MG63 (cell line): ENCODE measurements at regions not wholly inside any gene's neighbourhood (a gene's known extent, or its start where the extent isn't known, plus 50 kb on each side); places are given as distances from the start of the nearest gene placed in this dataset.

Source experiments
- DNase-seq: peaks from one replicate; pipeline ENCODE4 v3.0.0-alpha.2; 2020
- H3K27me3 ChIP-seq: fragments of 250-450 bp; sonication (Bioruptor Pico); 2 replicates; pipeline ENCODE4 v1.5.1; 2020; ENCODE audit warnings: mild to moderate bottlenecking, moderate library complexity
- H3K36me3 ChIP-seq: fragments of 250-450 bp; sonication (Bioruptor Pico); 2 replicates; pipeline ENCODE4 v1.5.1; 2020; ENCODE audit warnings: mild to moderate bottlenecking, moderate library complexity
- H3K4me3 ChIP-seq: fragments of 250-450 bp; sonication (Bioruptor Pico); 2 replicates; pipeline ENCODE4 v1.5.1; 2020; ENCODE audit warnings: mild to moderate bottlenecking, moderate library complexity
- H3K9me3 ChIP-seq: fragments of 250-450 bp; sonication (Bioruptor Pico); 2 replicates; pipeline ENCODE4 v1.5.1; 2020; ENCODE audit warnings: mild to moderate bottlenecking, moderate library complexity

GRCh38 chr2:6498841-6499240, 366.9 kb downstream of the CMPK2 start:
- Histone ChIP-seq H3K9me3 (no peaks in the 10 kb centered on the region), H3K36me3 (no peaks in the 10 kb centered on the region), H3K4me3 (no peak overlapping the region), H3K27me3 (no peaks in the 10 kb centered on the region)
- DNase-seq, result no peak

GRCh38 chr2:6499691-6500090, 366.0 kb downstream of the CMPK2 start:
- no peaks in the 10 kb centered on the region for H3K36me3 ChIP-seq
- H3K27me3 ChIP-seq, result no peaks in the 10 kb centered on the region
- H3K4me3 ChIP-seq, result no peak overlapping the region
- no peaks in the 10 kb centered on the region for H3K9me3 ChIP-seq
- no peak for DNase-seq

GRCh38 chr2:6506361-6506794, 359.3 kb downstream of the CMPK2 start:
- H3K36me3 ChIP-seq, result no peaks in the 10 kb centered on the region

GRCh38 chr2:6506859-6507258, 358.8 kb downstream of the CMPK2 start:
- H3K36me3 ChIP-seq, result no peaks in the 10 kb centered on the region
- no peak overlapping the region for H3K4me3 ChIP-seq
- no peaks in the 10 kb centered on the region; the same call in 1 of the 2 replicates for H3K9me3 ChIP-seq
- DNase-seq, result no peak
- no peaks in the 10 kb centered on the region for H3K27me3 ChIP-seq

More at GRCh38 chr2:6506361-6506794, 359.3 kb downstream of the CMPK2 start:
- DNase-seq, result peak; percentile 87
- no peak overlapping the region for H3K4me3 ChIP-seq
- no peaks in the 10 kb centered on the region for H3K27me3 ChIP-seq
- no peaks in the 10 kb centered on the region; the same call in 1 of the 2 replicates for H3K9me3 ChIP-seq

GRCh38 chr2:6510532-6510931, 355.2 kb downstream of the CMPK2 start:
- H3K36me3 ChIP-seq, result no peaks in the 10 kb centered on the region
- H3K27me3 ChIP-seq, result no peaks in the 10 kb centered on the region
- DNase-seq, result no peak
- no peak overlapping the region for H3K4me3 ChIP-seq
- H3K9me3 ChIP-seq, result no peaks in the 10 kb centered on the region; the same call in 1 of the 2 replicates

GRCh38 chr2:6512589-6512988, 353.1 kb downstream of the CMPK2 start:
- H3K27me3 ChIP-seq, result no peaks in the 10 kb centered on the region
- H3K4me3 ChIP-seq, result no peak overlapping the region
- no peaks in the 10 kb centered on the region; the same call in 1 of the 2 replicates for H3K9me3 ChIP-seq
- DNase-seq, result no peak
- H3K36me3 ChIP-seq, result no peaks in the 10 kb centered on the region

GRCh38 chr2:6516674-6517073, 349.0 kb downstream of the CMPK2 start:
- H3K36me3 ChIP-seq, result no peaks in the 10 kb centered on the region
- H3K9me3 ChIP-seq, result no peaks in the 10 kb centered on the region
- no peaks in the 10 kb centered on the region for H3K27me3 ChIP-seq
- no peak for DNase-seq
- H3K4me3 ChIP-seq, result no peak overlapping the region

- no peaks in the 10 kb centered on the region for H3K27me3 ChIP-seq
- DNase-seq, result no peak
- no peaks in the 10 kb centered on the region for H3K9me3 ChIP-seq
- H3K4me3 ChIP-seq, result no peak overlapping the region
- no peaks in the 10 kb centered on the region for H3K36me3 ChIP-seq
Measured at GRCh38 chr2:6518361-6518760, 347.3 kb downstream of the CMPK2 start.

- Histone ChIP-seq H3K9me3 (no peaks in the 10 kb centered on the region), H3K27me3 (no peaks in the 10 kb centered on the region), H3K36me3 (no peaks in the 10 kb centered on the region), H3K4me3 (no peak overlapping the region)
- DNase-seq, result no peak
Measured at GRCh38 chr2:6523476-6523875, 342.2 kb downstream of the CMPK2 start.

GRCh38 chr2:6524691-6525474, 340.8 kb downstream of the CMPK2 start:
- Histone ChIP-seq H3K27me3 (no peaks in the 10 kb centered on the region), H3K4me3 (no peak overlapping the region), H3K9me3 (no peaks in the 10 kb centered on the region), H3K36me3 (no peaks in the 10 kb centered on the region)
- no peak for DNase-seq

- H3K9me3 ChIP-seq, result no peaks in the 10 kb centered on the region
- no peak for DNase-seq
- H3K27me3 ChIP-seq, result no peaks in the 10 kb centered on the region
- no peaks in the 10 kb centered on the region for H3K36me3 ChIP-seq
- no peak overlapping the region for H3K4me3 ChIP-seq
Measured at GRCh38 chr2:6525475-6525964, 340.2 kb downstream of the CMPK2 start.

GRCh38 chr2:6526093-6526824, 339.4 kb downstream of the CMPK2 start:
- Histone ChIP-seq H3K4me3 (no peak overlapping the region), H3K27me3 (no peaks in the 10 kb centered on the region), H3K9me3 (no peaks in the 10 kb centered on the region), H3K36me3 (no peaks in the 10 kb centered on the region)
- no peak for DNase-seq

GRCh38 chr2:6531304-6531703, 334.4 kb downstream of the CMPK2 start:
- no peaks in the 10 kb centered on the region for H3K27me3 ChIP-seq
- no peak for DNase-seq

GRCh38 chr2:6535572-6535971, 330.1 kb downstream of the CMPK2 start:
- Histone ChIP-seq H3K27me3 (no peaks in the 10 kb centered on the region), H3K9me3 (peaks cover 16% of the 10 kb centered on the region), H3K36me3 (no peaks in the 10 kb centered on the region), H3K4me3 (no peak overlapping the region)
- no peak for DNase-seq

More at GRCh38 chr2:6531304-6531703, 334.4 kb downstream of the CMPK2 start:
- Histone ChIP-seq H3K9me3 (no peaks in the 10 kb centered on the region), H3K36me3 (no peaks in the 10 kb centered on the region), H3K4me3 (no peak overlapping the region)

GRCh38 chr2:6538607-6539006, 327.1 kb downstream of the CMPK2 start:
- Histone ChIP-seq H3K9me3 (peaks cover 16% of the 10 kb centered on the region), H3K36me3 (no peaks in the 10 kb centered on the region), H3K27me3 (no peaks in the 10 kb centered on the region), H3K4me3 (no peak overlapping the region)
- no peak for DNase-seq

GRCh38 chr2:6545336-6545735, 320.4 kb downstream of the CMPK2 start:
- Histone ChIP-seq H3K9me3 (peaks cover 3% of the 10 kb centered on the region; the same call in 1 of the 2 replicates), H3K36me3 (no peaks in the 10 kb centered on the region), H3K4me3 (no peak overlapping the region), H3K27me3 (no peaks in the 10 kb centered on the region)
- DNase-seq, result no peak

- H3K27me3 ChIP-seq, result no peaks in the 10 kb centered on the region
- DNase-seq, result no peak
- H3K9me3 ChIP-seq, result peaks cover 3% of the 10 kb centered on the region; the same call in 1 of the 2 replicates
- no peak overlapping the region for H3K4me3 ChIP-seq
- no peaks in the 10 kb centered on the region for H3K36me3 ChIP-seq
Measured at GRCh38 chr2:6545795-6546194, 319.9 kb downstream of the CMPK2 start.
